ENCODE measurements at regions not wholly inside any gene's neighbourhood (a gene's known extent, or its start where the extent isn't known, plus 50 kb on each side); places are given as distances from the start of the nearest gene placed in this dataset.

- TF ChIP-seq CTCF (IDR thresholded peaks at IDR 0.05; ENCODE audit: control insufficient read depth, insufficient read depth, low read depth, low read length, missing control alignments), result no peak
- H3K4me3 ChIP-seq (ENCODE audit: control insufficient read depth, low read depth, low read length), result no peak overlapping the region
- DNase-seq (ENCODE audit: low read depth), result no peak
Observed at GRCh38 chrX:137483554-137483953, 82.4 kb upstream of the ZIC3 start.

GRCh38 chrX:137482136-137482535 is 83.8 kb upstream of the ZIC3 start:
- TF ChIP-seq CTCF (IDR thresholded peaks at IDR 0.05; ENCODE audit: control insufficient read depth, insufficient read depth, low read depth, low read length, missing control alignments), result no peak

GRCh38 chrX:137479386-137479785 is 86.5 kb upstream of the ZIC3 start:
- DNase-seq (ENCODE audit: low read depth), result no peak
- H3K4me3 ChIP-seq (ENCODE audit: control insufficient read depth, low read depth, low read length), result no peak overlapping the region
- no peak for TF ChIP-seq CTCF (IDR thresholded peaks at IDR 0.05; ENCODE audit: control insufficient read depth, insufficient read depth, low read depth, low read length, missing control alignments)

More at GRCh38 chrX:137482136-137482535, 83.8 kb upstream of the ZIC3 start:
- no peak overlapping the region for H3K4me3 ChIP-seq (ENCODE audit: control insufficient read depth, low read depth, low read length)
- no peak for DNase-seq (ENCODE audit: low read depth)

GRCh38 chrX:137441711-137442110 is 124.2 kb upstream of the ZIC3 start:
- DNase-seq (ENCODE audit: low read depth), result no peak

GRCh38 chrX:137432609-137433008 is 133.3 kb upstream of the ZIC3 start:
- no peak for TF ChIP-seq CTCF (IDR thresholded peaks at IDR 0.05; ENCODE audit: control insufficient read depth, insufficient read depth, low read depth, low read length, missing control alignments)
- H3K4me3 ChIP-seq (ENCODE audit: control insufficient read depth, low read depth, low read length), result no peak overlapping the region
- no peak for DNase-seq (ENCODE audit: low read depth)

More at GRCh38 chrX:137441711-137442110, 124.2 kb upstream of the ZIC3 start:
- H3K4me3 ChIP-seq (ENCODE audit: control insufficient read depth, low read depth, low read length), result no peak overlapping the region
- TF ChIP-seq CTCF (IDR thresholded peaks at IDR 0.05; ENCODE audit: control insufficient read depth, insufficient read depth, low read depth, low read length, missing control alignments), result no peak

- H3K4me3 ChIP-seq (ENCODE audit: control insufficient read depth, low read depth, low read length), result no peak overlapping the region
- no peak for TF ChIP-seq CTCF (IDR thresholded peaks at IDR 0.05; ENCODE audit: control insufficient read depth, insufficient read depth, low read depth, low read length, missing control alignments)
- DNase-seq (ENCODE audit: low read depth), result no peak
Observed at GRCh38 chrX:137431693-137432488, 134.0 kb upstream of the ZIC3 start.
